ENCODE measurements at regions not wholly inside any gene's neighbourhood (a gene's known extent, or its start where the extent isn't known, plus 50 kb on each side); places are given as distances from the start of the nearest gene placed in this dataset.

DNA sequence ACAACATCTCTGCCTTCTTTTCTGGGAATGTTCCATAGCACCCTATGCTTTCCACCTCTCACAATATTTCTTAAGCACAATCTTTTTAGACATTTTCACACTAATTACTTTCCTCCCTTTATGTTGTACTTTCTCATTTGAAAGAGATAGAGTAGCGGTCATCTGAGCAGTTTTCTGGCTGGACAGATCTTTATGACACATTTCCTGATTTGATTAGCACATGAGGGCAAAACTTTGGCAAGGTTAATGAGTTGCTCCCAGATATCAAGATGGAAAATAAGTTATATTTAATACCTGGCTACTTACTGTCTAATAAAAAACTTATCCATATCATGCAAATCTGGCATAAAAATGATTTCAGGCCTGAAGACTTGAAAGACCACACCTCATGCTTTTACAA lies 723.9 kb downstream of the SOCS6 start:
- DNase-seq (ENCODE audit: low read depth in 2 of 2): no peak

DNA sequence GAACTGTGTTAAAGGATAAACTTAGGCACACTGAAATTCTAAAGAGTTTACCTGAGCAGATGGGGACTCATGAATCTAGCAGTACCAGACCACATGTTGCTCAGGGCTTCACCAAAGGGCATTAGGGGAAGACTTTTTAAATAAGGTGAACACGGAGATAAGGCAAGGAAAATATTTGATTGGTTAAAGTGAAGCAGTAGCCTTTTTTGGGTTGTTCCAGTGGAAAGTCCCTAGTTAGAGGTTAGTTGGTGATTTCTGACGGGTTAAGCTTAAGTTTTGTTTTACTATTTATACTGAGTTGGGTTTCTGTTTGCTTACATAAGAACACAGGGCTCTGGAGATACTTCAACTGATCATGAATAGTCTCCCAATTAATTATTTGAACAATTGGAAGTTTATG lies 722.5 kb downstream of the SOCS6 start:
- no peak for DNase-seq (ENCODE audit: low read depth in 2 of 2)

DNA sequence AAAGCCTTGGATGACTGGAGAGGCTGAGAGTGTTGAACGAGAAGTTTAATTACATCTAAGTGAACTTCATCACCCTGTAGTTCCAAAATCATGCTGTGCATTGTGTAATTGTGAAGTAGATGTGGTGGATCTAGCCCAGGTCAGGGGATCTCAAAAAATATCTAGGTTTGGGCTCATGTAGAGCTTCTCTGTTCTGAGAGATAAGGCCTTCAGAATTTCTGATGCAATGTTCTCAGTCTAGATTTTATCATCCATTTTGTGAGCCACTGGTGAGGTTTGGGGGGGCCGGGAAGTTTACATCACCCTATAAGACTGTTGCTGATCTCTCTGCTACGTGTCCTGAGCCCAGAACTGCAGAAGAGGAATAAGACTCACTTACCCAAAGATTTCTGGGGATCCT lies 719.4 kb downstream of the SOCS6 start:
- DNase-seq (ENCODE audit: low read depth in 2 of 2): no peak

DNA sequence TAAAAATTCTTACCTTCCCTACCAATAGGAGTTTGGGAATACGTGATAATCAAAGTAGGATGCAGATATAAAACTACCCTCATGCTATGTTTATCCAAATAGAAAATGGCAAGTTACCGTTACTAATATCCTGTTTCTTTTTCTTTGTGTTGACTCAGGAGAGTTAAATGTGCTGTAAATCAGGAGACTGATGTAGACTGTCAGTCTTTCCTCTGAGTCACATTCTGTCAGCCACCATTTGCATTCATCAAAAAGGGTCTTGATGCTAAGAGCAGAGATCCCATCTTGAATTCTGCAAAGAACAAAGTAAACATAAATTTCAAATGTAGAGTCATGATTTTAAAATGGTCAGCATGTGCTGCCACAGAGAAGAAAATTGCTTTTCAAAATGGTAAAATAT lies 712.8 kb downstream of the SOCS6 start:
- no peak for DNase-seq (ENCODE audit: low read depth in 2 of 2)

DNA sequence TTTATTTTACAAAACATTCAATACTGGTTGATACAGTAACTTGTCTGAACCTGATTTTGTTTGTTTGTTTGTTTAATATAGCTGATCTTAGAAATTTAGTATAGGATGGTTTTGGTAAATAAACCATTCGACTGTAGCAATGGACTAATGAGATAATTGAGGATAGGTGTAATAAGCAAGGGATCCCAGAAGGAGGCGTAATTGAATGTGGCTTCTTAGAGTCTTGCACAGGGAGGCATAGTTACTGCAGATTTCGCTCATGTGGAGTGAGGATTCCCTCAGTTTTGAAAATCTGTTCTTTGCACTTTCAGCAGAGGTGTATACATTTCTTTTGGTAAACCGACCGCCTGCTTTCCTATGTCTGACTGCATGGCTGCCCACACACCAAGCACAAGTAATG lies 709.6 kb downstream of the SOCS6 start:
- no peak for DNase-seq (ENCODE audit: low read depth in 2 of 2)

DNA sequence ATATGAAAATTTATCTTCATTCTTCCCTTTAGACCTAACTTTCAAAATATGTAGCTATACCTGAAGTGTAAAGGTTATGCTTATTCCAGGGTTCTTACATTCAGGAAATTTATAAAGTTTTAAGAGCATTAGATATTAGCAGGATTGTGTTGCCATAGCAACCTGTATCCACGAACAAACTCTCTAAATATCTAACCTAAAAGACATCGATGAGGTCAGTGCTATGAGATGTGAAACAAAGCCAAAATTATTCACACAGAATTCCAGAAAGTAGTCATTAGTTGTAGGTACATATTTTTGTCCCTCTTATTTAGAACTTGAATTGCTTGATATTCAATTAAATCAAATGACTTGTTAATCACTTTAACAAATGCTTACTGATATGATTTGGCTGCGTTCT lies 705.3 kb downstream of the SOCS6 start:
- DNase-seq (ENCODE audit: low read depth in 2 of 2): no peak

DNA sequence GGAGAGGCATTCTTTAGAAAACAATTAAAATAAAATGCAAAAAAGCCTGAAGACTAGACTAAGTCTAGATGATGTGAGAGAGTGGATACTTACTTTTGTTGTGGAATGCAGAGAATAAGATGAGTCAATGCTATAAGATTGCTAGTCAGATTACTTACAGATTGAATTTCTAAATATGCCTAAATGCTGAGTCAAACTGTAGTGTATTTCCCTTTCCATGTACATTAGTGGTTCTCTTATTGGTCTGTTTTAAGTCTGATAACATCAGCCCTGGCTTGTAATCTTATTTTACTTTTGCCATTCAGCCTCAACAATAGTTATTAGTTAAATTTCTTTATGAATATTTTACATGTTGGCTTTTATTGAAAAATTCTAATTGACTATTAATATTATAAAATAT lies 702.7 kb downstream of the SOCS6 start:
- no peak for DNase-seq (ENCODE audit: low read depth in 2 of 2)

DNA sequence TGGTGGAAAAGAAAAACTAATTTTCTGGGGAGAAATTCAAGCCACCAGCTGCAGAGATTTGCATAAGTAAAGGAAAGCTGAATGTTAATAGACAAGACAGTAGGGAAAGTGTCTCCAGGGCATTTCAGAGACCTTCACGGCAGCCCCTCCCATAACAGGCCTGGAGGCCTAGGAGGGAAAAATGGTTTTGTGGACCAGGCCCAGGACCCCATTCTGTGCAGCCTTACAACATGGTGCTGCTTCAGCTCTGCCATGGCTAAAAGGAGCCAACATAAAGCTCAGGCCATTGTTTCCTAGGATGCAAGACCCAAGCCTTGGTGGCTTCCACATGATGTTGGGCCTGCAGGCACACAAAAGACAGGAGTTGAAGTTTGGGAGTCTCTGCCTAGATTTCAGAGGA lies 697.1 kb downstream of the SOCS6 start:
- DNase-seq (ENCODE audit: low read depth in 2 of 2): no peak

DNA sequence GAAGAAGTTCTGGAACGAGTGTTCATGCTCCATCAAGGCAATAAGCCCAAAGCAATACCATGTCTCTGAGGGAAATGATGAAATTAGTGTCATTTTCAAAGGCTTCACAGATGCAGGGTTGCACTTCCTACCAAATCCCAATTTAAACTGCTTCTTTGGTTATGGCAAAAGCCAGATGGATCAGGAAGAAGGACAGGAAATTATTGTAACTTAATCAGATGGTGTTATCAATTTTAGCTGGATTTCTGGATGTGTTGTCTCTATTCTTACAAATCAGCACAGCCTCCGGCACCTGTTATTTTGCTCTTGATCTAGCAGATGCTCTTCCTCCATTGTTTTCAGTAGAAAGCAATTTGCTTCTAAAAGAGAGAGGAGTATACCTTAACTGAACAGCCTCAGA lies 693.4 kb downstream of the SOCS6 start:
- DNase-seq (ENCODE audit: low read depth in 2 of 2): no peak

DNA sequence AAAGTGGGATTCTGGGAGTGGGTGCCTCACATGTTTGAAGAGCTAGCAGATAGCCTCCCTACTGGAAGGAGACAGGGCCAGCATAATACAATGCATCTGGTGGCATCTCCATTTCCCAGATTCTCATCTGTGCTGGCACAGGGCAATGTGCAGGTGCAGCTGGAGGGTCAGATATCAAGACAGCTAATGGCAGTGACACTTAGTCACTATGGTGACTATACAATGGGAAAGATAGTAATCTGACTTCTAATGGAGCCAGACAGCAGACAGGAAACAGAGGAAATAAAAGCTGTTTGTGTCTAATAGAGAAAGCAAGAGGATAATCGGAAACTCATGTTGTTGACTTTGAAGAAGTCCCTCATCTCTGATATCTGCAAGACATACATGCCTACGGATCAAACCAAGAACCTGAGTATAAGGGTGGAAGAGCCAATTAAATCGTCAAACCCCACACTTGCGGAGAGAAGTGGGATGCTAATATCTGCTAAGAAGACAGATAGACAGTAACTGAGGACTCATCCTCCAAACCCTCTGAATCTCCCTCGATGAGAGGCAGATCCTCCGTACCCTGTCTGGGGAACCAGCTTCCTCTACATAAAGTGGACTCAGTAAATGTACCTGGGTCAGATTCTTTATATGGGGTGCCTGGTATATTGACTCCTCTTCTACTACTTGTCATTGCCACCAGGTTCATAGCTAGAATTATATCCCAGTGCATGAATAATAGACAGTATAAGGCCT lies 692.7 kb downstream of the SOCS6 start:
- no peak for DNase-seq (ENCODE audit: low read depth in 2 of 2)

DNA sequence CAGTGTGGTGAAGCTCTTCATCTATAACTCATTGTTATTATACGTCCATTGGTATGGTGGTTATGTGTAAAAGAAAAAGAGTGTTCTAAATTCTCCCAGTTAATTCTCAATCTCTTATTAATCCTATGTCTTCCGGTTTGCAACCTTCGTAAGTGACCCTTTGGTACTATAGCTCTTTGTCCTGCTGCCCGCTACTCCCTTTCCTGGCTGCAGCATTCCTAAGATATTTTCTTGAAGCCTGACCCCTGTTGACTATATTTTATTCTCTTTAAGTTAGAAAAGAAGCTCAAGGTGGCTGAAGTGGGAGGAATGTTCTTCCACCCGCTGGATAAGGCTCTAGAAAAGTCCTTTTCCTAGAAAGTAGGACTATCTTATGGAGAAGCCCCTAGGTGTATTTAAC lies 684.8 kb downstream of the SOCS6 start:
- no peak for DNase-seq (ENCODE audit: low read depth in 2 of 2)

DNA sequence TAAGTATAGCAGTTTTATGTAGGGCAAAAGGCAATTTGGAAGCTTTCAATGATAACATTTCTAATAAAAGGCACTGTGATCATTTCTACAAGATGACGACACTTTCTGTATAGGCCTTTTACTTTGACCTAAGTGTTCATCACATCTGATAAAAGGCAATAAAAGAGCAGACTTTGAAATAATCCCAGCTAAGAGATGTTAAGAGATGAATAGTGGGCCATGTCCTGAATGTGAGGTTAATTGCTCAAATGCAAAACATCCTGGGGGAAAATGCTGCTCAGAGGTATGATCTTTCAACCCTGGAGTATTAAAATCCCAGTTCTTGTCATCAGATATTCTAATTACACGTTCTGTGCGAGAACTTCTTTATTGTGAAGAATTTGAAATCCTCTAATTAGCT lies 677.6 kb downstream of the SOCS6 start:
- DNase-seq (ENCODE audit: low read depth in 2 of 2): no peak

DNA sequence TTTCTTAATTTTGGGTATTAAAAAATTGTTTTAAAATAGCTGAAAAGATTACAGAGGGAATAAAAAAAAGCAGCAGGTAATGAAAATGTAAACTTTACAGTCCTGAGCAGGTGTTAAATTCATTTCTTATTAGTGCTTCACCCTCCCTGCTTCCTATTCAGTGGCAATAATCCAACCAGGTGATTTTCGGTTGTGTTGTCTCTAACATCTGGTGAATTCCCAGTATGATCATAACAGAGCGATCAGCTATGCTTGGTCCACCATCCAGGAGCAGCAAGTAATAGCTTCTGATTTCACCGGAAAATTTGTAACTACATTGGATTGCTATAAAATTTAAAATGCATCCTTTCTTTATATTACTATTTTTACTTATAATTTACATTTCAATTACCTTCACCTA lies 673.1 kb downstream of the SOCS6 start:
- DNase-seq (ENCODE audit: low read depth in 2 of 2): no peak

DNA sequence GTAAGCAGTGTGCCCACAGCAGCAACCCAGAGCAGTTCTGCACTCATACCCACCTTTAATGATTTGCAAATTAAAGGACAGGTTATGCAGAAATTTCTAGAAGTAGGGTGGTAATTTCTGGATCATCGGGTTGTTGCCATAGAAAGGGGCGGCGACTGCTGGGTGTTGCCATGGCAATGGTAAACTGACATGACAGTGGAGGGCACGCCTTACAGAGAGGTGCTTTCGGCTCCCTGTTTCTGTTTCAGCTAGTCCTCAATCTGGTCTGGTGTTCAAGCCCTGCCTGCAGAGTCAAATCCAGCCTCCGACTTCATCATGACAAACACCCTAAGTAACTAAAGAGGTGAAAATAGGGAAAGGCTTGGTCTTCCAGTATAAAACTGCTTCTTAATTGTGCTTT lies 667.7 kb downstream of the SOCS6 start:
- no peak for DNase-seq (ENCODE audit: low read depth in 2 of 2)

DNA sequence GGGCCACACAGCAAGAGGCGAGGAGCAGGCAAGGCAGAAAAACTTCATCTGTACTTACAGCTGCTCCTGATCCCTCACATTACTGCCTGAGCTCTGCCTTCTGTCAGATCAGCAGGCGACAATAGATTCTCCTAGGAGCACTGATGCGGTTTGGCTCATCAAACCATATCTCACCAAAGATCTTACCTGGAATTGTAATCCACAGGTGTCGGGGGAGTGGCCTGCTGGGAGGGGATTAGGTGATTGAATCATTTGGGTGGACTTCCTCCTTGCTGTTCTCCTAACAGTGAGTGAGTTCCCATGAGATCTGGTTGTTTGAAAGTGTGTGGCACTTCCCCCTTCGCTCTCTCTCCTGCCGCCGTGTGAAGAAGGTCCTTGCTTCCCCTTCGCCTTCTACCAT lies 647.3 kb downstream of the SOCS6 start:
- no peak for DNase-seq (ENCODE audit: low read depth in 2 of 2)

DNA sequence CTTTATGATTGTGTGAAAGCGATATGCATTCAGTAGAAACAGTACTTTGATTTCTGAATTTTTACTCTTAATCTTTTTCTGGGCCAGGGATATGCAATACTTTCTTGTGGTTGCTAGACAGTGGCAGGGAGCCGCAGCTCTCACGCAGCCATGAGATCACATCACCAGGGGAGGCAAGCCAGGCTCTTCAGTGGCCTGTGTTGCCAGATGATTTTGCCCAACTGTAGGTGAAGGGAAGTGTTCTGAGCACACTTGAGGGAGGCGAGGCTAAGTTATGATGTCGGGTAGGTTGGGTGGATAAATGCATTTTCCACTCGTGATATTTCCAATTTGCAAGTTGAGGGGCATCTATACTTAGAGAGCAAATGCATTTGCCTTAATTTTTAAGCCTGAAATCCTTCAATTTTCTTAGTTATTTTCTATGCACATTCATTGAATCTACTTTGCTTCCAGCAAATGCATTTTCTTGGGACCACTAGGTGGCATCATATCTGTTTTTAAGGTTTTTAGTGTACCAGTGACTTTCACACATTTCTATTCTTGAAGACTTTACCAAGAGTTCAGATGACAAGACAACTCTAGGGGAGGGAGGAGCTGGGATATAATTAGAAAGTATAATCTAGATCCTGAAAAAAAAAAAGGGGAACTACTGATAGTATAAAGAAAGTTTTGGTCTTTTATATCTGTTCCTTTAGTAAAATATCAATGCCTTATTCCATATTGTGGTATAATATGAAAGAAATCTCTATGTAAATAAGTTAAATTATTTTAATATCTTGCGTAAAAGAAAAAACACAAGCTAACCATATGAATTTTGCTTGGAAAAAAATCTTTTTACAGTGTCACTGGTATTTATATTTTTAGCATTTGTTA lies 643.3 kb downstream of the SOCS6 start:
- DNase-seq (ENCODE audit: low read depth in 2 of 2): no peak

DNA sequence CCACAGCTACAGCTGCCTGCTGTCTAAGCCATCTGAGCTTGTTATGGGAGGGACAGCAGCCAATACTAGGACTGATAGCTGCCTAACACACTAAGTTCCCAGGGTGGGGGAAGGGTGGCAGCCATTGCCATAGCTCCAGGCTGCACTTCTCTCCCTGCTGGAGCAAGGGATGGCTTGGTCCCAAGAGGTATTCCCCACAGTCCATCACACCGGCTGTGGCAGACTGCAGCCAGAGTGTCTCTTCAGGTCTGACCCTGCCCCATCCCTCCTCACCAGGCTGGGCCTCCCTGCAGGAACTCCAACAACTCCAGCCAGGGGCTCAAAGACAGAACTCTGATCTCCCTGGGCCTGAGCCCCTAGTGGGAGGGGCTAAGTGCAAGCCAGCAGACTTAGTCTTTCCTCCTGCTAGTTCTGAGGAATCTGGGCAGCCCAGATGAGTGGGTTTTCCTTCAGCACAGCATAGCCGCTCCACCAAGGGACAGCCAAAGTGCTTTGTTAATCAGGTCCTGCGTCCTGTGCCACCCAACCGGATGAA lies 632.1 kb downstream of the SOCS6 start:
- no peak for DNase-seq (ENCODE audit: low read depth in 2 of 2)

DNA sequence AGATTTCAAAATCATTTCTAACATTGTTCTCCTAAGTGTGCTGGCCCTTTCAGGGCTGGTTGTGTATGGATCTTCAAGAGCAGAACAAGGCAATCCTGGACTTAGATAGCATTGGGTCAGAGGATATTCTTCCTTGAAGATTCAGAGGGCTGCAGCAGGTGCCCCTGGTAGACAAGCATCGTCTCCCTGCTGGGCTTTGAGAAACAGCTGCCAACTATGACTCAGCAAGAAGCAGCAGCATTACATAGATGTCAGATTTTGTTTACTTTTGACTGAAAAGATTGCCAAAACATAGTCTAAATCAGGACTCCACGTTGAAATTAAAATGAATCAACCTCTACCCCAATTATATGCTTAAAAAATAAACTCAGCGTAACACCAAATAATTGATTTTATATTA lies 618.8 kb downstream of the SOCS6 start:
- DNase-seq (ENCODE audit: low read depth in 2 of 2): no peak

DNA sequence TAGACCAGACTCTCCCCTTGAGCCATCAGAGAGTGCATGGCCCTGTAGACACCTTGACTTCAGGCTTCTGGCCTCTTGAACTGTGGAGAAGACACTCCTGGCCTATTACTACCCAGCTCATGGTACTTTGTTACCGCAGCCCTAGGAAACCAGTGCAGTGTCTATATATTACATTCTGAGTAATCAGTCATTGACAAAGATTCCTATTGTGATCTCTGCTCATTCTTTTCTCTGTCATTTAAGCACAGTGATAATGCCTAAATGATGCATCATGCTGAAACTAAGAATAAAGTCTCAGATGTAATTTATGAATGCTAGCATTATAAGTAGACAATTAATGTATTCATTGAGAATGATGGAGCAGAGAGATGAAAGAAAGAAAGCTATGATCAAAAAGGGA lies 603.5 kb downstream of the SOCS6 start:
- DNase-seq (ENCODE audit: low read depth in 2 of 2): no peak

DNA sequence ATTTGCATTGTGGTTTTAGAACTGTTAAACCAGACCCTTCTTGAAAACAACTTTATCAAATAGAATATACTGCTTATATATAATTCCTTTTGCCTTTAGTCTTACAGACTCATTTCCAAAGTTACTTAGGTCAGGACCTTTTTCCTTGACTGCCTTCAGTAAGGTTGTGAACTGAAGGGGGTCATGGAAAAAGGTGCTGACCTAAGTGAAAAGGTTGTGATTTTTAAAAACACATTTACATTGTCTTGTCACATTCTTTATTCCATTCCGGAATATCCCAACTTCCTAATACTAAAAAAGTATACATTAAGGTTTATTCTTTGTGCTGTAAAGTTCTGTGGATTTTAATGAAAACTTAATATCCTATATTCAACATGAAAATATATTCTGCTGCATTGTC lies 581.4 kb downstream of the SOCS6 start:
- DNase-seq (ENCODE audit: low read depth in 2 of 2): no peak

DNA sequence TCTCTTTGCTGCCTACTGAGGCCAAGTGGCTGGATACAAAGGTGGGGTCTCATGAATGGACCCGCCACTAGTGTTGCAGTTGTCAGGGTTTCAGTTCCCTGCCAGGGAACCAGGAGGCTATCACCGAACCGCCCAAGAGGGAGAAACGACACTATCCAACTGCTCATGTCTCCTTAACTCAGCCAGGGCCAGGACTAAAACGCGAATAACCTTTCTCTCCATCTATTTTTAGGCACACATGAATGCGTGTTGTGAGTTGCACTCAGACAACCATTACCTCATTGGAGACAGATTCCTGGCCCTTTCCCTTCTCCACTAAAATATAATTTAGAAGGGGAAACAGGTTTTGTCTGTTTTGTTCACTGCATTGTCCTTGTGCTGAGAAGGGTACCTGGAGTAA lies 559.5 kb downstream of the SOCS6 start:
- no peak for DNase-seq (ENCODE audit: low read depth in 2 of 2)

DNA sequence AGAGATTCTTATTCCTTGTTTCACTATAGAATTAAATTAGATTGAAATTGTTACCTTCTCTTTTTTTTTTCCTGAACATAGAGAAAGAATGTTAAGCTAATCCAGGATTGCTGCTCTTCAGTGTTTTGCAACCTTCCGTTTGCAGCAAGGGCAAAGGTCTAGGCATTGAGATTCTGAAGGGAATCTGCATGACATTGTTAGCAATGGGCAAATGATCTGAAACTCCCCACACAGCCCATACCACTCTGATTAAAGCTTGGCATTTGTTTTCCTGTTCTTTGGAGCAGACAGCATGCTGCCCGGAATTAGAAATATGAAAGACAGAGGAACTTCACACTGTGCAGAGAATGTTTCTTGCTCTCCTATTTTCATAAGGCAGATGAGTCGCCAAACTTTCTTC lies 551.8 kb downstream of the SOCS6 start:
- DNase-seq (ENCODE audit: low read depth in 2 of 2): no peak

DNA sequence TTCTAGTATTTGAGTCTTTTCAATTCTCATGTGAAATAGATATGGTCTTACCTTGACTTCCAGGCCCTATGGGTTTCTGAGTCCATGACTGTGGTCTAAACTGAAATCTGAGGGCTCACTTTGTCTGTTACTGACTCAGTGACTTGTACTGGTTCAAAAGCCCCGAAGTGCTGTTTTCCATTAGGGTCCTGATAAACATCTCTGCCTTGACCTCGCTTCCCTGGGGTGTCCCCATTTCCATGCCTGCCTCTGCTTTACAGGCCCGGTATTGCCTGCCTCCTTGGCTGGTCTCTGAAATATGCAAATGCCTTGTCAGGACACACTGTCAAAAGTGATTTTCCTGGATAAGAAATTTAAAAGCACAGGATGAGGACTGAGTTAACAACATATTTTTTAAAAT lies 538.8 kb downstream of the SOCS6 start:
- no peak for DNase-seq (ENCODE audit: low read depth in 2 of 2)
